CD4-positive, alpha-beta T cell treated with Interleukin-17A for 1 hour (primary cell): ENCODE measurements at regions not wholly inside any gene's neighbourhood (a gene's known extent, or its start where the extent isn't known, plus 50 kb on each side); places are given as distances from the start of the nearest gene placed in this dataset.
A peak's percentile ranks its signal among the peaks of the same experiment; 100 is the strongest.

Source experiments
- DNase-seq: peaks from one replicate; pipeline ENCODE4 v3.0.0-alpha.2; 2020

GRCh38 chr12:74817499-74817898, 279.9 kb downstream of the ATXN7L3B start:
- no peak for DNase-seq

GRCh38 chr12:74818412-74818811, 280.8 kb downstream of the ATXN7L3B start:
- no peak for DNase-seq

- DNase-seq: no peak
Observed at GRCh38 chr12:74820324-74820723, 282.7 kb downstream of the ATXN7L3B start.

GRCh38 chr12:74836567-74836966, 298.9 kb downstream of the ATXN7L3B start:
- no peak for DNase-seq

GRCh38 chr12:74846116-74846515, 308.5 kb downstream of the ATXN7L3B start:
- no peak for DNase-seq

- no peak for DNase-seq
Observed at GRCh38 chr12:74847169-74847568, 309.5 kb downstream of the ATXN7L3B start.

- DNase-seq: no peak
Observed at GRCh38 chr12:74848006-74848405, 310.4 kb downstream of the ATXN7L3B start.

- no peak for DNase-seq
Observed at GRCh38 chr12:74849801-74850200, 312.2 kb downstream of the ATXN7L3B start.

GRCh38 chr12:74871817-74872216, 334.2 kb downstream of the ATXN7L3B start:
- no peak for DNase-seq

- DNase-seq: no peak
Observed at GRCh38 chr12:74885775-74886174, 323.9 kb downstream of the KCNC2 start.

- DNase-seq: no peak
Observed at GRCh38 chr12:74889073-74889472, 320.6 kb downstream of the KCNC2 start.

- no peak for DNase-seq
Observed at GRCh38 chr12:74889563-74890236, 319.9 kb downstream of the KCNC2 start.

GRCh38 chr12:74890237-74890599, 319.4 kb downstream of the KCNC2 start:
- no peak for DNase-seq

- no peak for DNase-seq
Observed at GRCh38 chr12:74891083-74891668, 318.5 kb downstream of the KCNC2 start.

GRCh38 chr12:74892057-74892633, 317.5 kb downstream of the KCNC2 start:
- DNase-seq: no peak

- no peak for DNase-seq
Observed at GRCh38 chr12:74896186-74896585, 313.5 kb downstream of the KCNC2 start.

GRCh38 chr12:74897425-74898211, 312.0 kb downstream of the KCNC2 start:
- no peak for DNase-seq

GRCh38 chr12:74899031-74899829, 310.4 kb downstream of the KCNC2 start:
- no peak for DNase-seq

- peak; percentile 59 for DNase-seq
Observed at GRCh38 chr12:74900232-74900631, 309.4 kb downstream of the KCNC2 start.

GRCh38 chr12:74903522-74903921, 306.1 kb downstream of the KCNC2 start:
- no peak for DNase-seq

GRCh38 chr12:74906224-74906623, 303.4 kb downstream of the KCNC2 start:
- no peak for DNase-seq

- no peak for DNase-seq
Observed at GRCh38 chr12:74910831-74911230, 298.8 kb downstream of the KCNC2 start.

GRCh38 chr12:74914378-74914777, 295.3 kb downstream of the KCNC2 start:
- no peak for DNase-seq
